ENCODE measurements at regions not wholly inside any gene's neighbourhood (a gene's known extent, or its start where the extent isn't known, plus 50 kb on each side); places are given as distances from the start of the nearest gene placed in this dataset.

- H3K79me2 ChIP-seq: no peaks in the 10 kb centered on the region
- no peak for DNase-seq (ENCODE audit: low spot score)
- WGBS (ENCODE audit: low lambda C conversion rate, missing lambda C conversion rate): 78% methylated on average over 2 of the region's 2 CpGs
- H3K4me1 ChIP-seq (ENCODE audit: insufficient read depth): no peaks in the 10 kb centered on the region
- H2AFZ ChIP-seq: no peak overlapping the region
- H3K9me3 ChIP-seq (ENCODE audit: low read depth): no peaks in the 10 kb centered on the region
- no peaks in the 10 kb centered on the region for H4K20me1 ChIP-seq (ENCODE audit: insufficient read depth, poor library complexity, severe bottlenecking)
- H3K4me2 ChIP-seq: no peak overlapping the region
- H3K27ac ChIP-seq: no peak overlapping the region
- H3K9me2 ChIP-seq (replicated peaks; ENCODE audit: insufficient read depth): no peaks in the 10 kb centered on the region
- no peaks in the 10 kb centered on the region for H3K36me3 ChIP-seq (replicated peaks; ENCODE audit: insufficient read depth, low read depth)
- TF ChIP-seq EZH2phosphoT487 (IDR thresholded peaks at IDR 0.05; ENCODE audit: low read depth, severe bottlenecking, unreplicated experiment) (no peak), EZH2 (IDR thresholded peaks at IDR 0.05; ENCODE audit: borderline replicate concordance) (no peak)
- TF ChIP-seq, protein P1, sequence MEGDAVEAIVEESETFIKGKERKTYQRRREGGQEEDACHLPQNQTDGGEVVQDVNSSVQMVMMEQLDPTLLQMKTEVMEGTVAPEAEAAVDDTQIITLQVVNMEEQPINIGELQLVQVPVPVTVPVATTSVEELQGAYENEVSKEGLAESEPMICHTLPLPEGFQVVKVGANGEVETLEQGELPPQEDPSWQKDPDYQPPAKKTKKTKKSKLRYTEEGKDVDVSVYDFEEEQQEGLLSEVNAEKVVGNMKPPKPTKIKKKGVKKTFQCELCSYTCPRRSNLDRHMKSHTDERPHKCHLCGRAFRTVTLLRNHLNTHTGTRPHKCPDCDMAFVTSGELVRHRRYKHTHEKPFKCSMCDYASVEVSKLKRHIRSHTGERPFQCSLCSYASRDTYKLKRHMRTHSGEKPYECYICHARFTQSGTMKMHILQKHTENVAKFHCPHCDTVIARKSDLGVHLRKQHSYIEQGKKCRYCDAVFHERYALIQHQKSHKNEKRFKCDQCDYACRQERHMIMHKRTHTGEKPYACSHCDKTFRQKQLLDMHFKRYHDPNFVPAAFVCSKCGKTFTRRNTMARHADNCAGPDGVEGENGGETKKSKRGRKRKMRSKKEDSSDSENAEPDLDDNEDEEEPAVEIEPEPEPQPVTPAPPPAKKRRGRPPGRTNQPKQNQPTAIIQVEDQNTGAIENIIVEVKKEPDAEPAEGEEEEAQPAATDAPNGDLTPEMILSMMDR (IDR thresholded peaks at IDR 0.05; ENCODE audit: poor library complexity): no peak
- no peaks in the 10 kb centered on the region for H3K27me3 ChIP-seq
- H3K4me3 ChIP-seq: no peak overlapping the region
Measured at GRCh38 chr18:64415218-64415617, 266.3 kb upstream of the LINC00305 start.

GRCh38 chr18:64410685-64411084, 261.8 kb upstream of the LINC00305 start:
- TF ChIP-seq, protein P1 (IDR thresholded peaks at IDR 0.05; ENCODE audit: poor library complexity): no peak
- no peak for TF ChIP-seq EZH2phosphoT487 (IDR thresholded peaks at IDR 0.05; ENCODE audit: low read depth, severe bottlenecking, unreplicated experiment)
- TF ChIP-seq EZH2 (IDR thresholded peaks at IDR 0.05; ENCODE audit: borderline replicate concordance): no peak
- Histone ChIP-seq H3K9me2 (replicated peaks; ENCODE audit: insufficient read depth) (no peaks in the 10 kb centered on the region), H3K9me3 (ENCODE audit: low read depth) (no peaks in the 10 kb centered on the region), H3K27me3 (no peaks in the 10 kb centered on the region), H3K79me2 (no peaks in the 10 kb centered on the region), H4K20me1 (ENCODE audit: insufficient read depth, poor library complexity, severe bottlenecking) (no peaks in the 10 kb centered on the region), H3K4me1 (ENCODE audit: insufficient read depth) (no peaks in the 10 kb centered on the region), H2AFZ (peak overlapping the region; percentile 16), H3K27ac (no peak overlapping the region), H3K4me2 (no peak overlapping the region), H3K4me3 (no peak overlapping the region), H3K36me3 (replicated peaks; ENCODE audit: insufficient read depth, low read depth) (no peaks in the 10 kb centered on the region)
- 51% methylated on average over 6 of the region's 6 CpGs for WGBS (ENCODE audit: low lambda C conversion rate, missing lambda C conversion rate)
- DNase-seq (ENCODE audit: low spot score): no peak

GRCh38 chr18:64409511-64409910, 260.6 kb upstream of the LINC00305 start:
- H3K27ac ChIP-seq: no peak overlapping the region
- H3K79me2 ChIP-seq: no peaks in the 10 kb centered on the region
- TF ChIP-seq, protein P1 (IDR thresholded peaks at IDR 0.05; ENCODE audit: poor library complexity): peak; percentile 51
- TF ChIP-seq EZH2 (IDR thresholded peaks at IDR 0.05; ENCODE audit: borderline replicate concordance): no peak
- H3K9me2 ChIP-seq (replicated peaks; ENCODE audit: insufficient read depth): no peaks in the 10 kb centered on the region
- no peaks in the 10 kb centered on the region for H4K20me1 ChIP-seq (ENCODE audit: insufficient read depth, poor library complexity, severe bottlenecking)
- H3K36me3 ChIP-seq (replicated peaks; ENCODE audit: insufficient read depth, low read depth): no peaks in the 10 kb centered on the region
- no peak overlapping the region for H3K4me3 ChIP-seq
- no peaks in the 10 kb centered on the region for H3K9me3 ChIP-seq (ENCODE audit: low read depth)
- H3K4me1 ChIP-seq (ENCODE audit: insufficient read depth): no peaks in the 10 kb centered on the region
- DNase-seq (ENCODE audit: low spot score): peak; percentile 56
- H3K4me2 ChIP-seq: no peak overlapping the region
- H3K27me3 ChIP-seq: no peaks in the 10 kb centered on the region
- H2AFZ ChIP-seq: no peak overlapping the region

GRCh38 chr18:64407606-64408005, 258.7 kb upstream of the LINC00305 start:
- Histone ChIP-seq H4K20me1 (ENCODE audit: insufficient read depth, poor library complexity, severe bottlenecking) (no peaks in the 10 kb centered on the region), H3K36me3 (replicated peaks; ENCODE audit: insufficient read depth, low read depth) (no peaks in the 10 kb centered on the region), H3K27me3 (no peaks in the 10 kb centered on the region), H3K9me2 (replicated peaks; ENCODE audit: insufficient read depth) (no peaks in the 10 kb centered on the region), H3K4me2 (no peak overlapping the region), H3K4me1 (ENCODE audit: insufficient read depth) (no peaks in the 10 kb centered on the region), H3K4me3 (no peak overlapping the region), H3K9me3 (ENCODE audit: low read depth) (no peaks in the 10 kb centered on the region), H3K27ac (no peak overlapping the region), H2AFZ (no peak overlapping the region), H3K79me2 (no peaks in the 10 kb centered on the region)
- WGBS (ENCODE audit: low lambda C conversion rate, missing lambda C conversion rate): 53% methylated on average over 2 of the region's 2 CpGs
- DNase-seq (ENCODE audit: low spot score): no peak
- TF ChIP-seq, protein P1 (IDR thresholded peaks at IDR 0.05; ENCODE audit: poor library complexity): no peak
- TF ChIP-seq EZH2 (IDR thresholded peaks at IDR 0.05; ENCODE audit: borderline replicate concordance) (no peak), EZH2phosphoT487 (IDR thresholded peaks at IDR 0.05; ENCODE audit: low read depth, severe bottlenecking, unreplicated experiment) (no peak)

All from hepatocyte (in vitro differentiated cells).